ENCODE measurements at regions not wholly inside any gene's neighbourhood (a gene's known extent, or its start where the extent isn't known, plus 50 kb on each side); places are given as distances from the start of the nearest gene placed in this dataset.

DNA sequence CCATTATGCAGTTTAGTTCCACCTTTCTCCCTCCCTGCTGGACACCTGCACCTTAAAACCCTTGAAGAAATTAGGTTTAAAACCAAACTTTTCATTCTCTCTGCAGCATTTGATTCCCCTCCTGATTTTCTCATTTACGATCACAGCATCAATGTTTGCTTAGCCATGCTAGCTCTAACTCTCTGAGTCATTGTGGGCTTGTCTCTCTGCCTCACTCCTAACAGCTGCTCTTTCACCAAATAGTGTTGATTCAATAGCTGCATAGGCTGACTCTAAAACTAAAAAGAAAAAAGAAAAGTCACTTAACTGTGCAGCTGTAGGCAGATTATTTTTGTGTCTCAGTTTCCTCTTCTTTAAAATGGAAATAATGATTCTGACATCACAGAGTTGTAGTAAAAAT, 1124.9 kb downstream of the DIAPH3 start:
- Mint-ChIP-seq H3K36me3 (ENCODE audit: low read depth) (no peaks in the 10 kb centered on the region), H3K27me3 (no peaks in the 10 kb centered on the region), H3K4me1 (ENCODE audit: low read depth) (no peaks in the 10 kb centered on the region), H3K9me3 (no peaks in the 10 kb centered on the region), H3K4me3 (no peak overlapping the region), H3K27ac (no peak overlapping the region)
- no peaks in the 10 kb centered on the region for H3K4me1 ChIP-seq (ENCODE audit: insufficient read depth, low read length)
- H3K9me3 ChIP-seq (ENCODE audit: control insufficient read depth in 1 of 2, insufficient read depth in 1 of 2, low read length in 2 of 2), result no peaks in the 10 kb centered on the region
- ATAC-seq (ENCODE audit: poor library complexity) (no peak), DNase-seq (no peak)
- H3K27ac ChIP-seq (ENCODE audit: low read depth in 1 of 2, low read length in 2 of 2), result no peak overlapping the region
- ChIA-PET POLR2A (no interaction called here), CTCF (no interaction called here)
- H3K27me3 ChIP-seq (ENCODE audit: control insufficient read depth in 1 of 2, insufficient read depth in 2 of 2, low read length in 2 of 2), result no peaks in the 10 kb centered on the region
- no peaks in the 10 kb centered on the region for H3K36me3 ChIP-seq (ENCODE audit: insufficient read depth, low read length)
- no peak overlapping the region for H3K4me3 ChIP-seq (ENCODE audit: low read length)
- TF ChIP-seq, protein P1, sequence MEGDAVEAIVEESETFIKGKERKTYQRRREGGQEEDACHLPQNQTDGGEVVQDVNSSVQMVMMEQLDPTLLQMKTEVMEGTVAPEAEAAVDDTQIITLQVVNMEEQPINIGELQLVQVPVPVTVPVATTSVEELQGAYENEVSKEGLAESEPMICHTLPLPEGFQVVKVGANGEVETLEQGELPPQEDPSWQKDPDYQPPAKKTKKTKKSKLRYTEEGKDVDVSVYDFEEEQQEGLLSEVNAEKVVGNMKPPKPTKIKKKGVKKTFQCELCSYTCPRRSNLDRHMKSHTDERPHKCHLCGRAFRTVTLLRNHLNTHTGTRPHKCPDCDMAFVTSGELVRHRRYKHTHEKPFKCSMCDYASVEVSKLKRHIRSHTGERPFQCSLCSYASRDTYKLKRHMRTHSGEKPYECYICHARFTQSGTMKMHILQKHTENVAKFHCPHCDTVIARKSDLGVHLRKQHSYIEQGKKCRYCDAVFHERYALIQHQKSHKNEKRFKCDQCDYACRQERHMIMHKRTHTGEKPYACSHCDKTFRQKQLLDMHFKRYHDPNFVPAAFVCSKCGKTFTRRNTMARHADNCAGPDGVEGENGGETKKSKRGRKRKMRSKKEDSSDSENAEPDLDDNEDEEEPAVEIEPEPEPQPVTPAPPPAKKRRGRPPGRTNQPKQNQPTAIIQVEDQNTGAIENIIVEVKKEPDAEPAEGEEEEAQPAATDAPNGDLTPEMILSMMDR (IDR thresholded peaks at IDR 0.05), result no peak
- intact Hi-C loops (cut with DNase I, micrococcal nuclease), result no loop called here

GRCh38 chr13:59043016-59043415, 1120.7 kb downstream of the DIAPH3 start:
- Histone ChIP-seq H3K36me3 (ENCODE audit: insufficient read depth, low read length) (no peaks in the 10 kb centered on the region), H3K4me1 (ENCODE audit: insufficient read depth, low read length) (no peaks in the 10 kb centered on the region), H3K4me3 (ENCODE audit: low read length) (no peak overlapping the region), H3K27me3 (ENCODE audit: control insufficient read depth in 1 of 2, insufficient read depth in 2 of 2, low read length in 2 of 2) (no peaks in the 10 kb centered on the region), H3K9me3 (ENCODE audit: control insufficient read depth in 1 of 2, insufficient read depth in 1 of 2, low read length in 2 of 2) (no peaks in the 10 kb centered on the region), H3K27ac (ENCODE audit: low read depth in 1 of 2, low read length in 2 of 2) (no peak overlapping the region)
- intact Hi-C loops (cut with DNase I, micrococcal nuclease), result no loop called here
- POLR2A ChIA-PET, result no interaction called here
- CTCF ChIA-PET, result no interaction called here
- no peaks in the 10 kb centered on the region for H3K27me3 Mint-ChIP-seq
- H3K9me3 Mint-ChIP-seq, result no peaks in the 10 kb centered on the region
- H3K36me3 Mint-ChIP-seq (ENCODE audit: low read depth), result no peaks in the 10 kb centered on the region
- ATAC-seq (ENCODE audit: poor library complexity) (no peak), DNase-seq (no peak)
- no peak overlapping the region for H3K4me3 Mint-ChIP-seq
- no peak overlapping the region for H3K27ac Mint-ChIP-seq
- H3K4me1 Mint-ChIP-seq (ENCODE audit: low read depth), result no peaks in the 10 kb centered on the region
- TF ChIP-seq, protein P1 (IDR thresholded peaks at IDR 0.05), result no peak

DNA sequence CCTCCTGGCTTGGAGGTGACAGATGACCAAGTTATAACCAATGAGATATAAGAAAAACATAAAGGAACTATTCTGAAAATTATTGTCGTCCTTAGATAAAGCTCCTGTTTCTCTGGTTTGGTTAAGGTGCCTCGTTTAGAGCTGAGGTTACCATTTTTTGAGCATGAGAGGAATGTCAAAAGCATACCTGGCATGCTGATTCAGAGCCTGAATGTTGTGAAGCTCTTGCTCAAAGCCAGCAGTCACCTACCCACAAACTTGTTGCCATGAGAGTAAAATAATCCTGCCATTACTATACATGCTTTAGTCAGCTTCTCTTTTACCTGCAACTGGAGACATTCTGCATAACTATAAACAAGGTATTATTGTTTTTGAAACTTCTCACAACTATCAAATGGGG, 1116.2 kb downstream of the DIAPH3 start:
- intact Hi-C loops (cut with DNase I, micrococcal nuclease), result no loop called here
- no peaks in the 10 kb centered on the region for H3K27me3 Mint-ChIP-seq
- CTCF ChIA-PET, result no interaction called here

More for the DNA sequence above, 1116.2 kb downstream of the DIAPH3 start:
- TF ChIP-seq, protein P1 (IDR thresholded peaks at IDR 0.05), result no peak
- H3K4me3 Mint-ChIP-seq, result no peak overlapping the region
- H3K9me3 Mint-ChIP-seq, result no peaks in the 10 kb centered on the region
- no peaks in the 10 kb centered on the region for H3K4me1 ChIP-seq (ENCODE audit: insufficient read depth, low read length)
- ATAC-seq (ENCODE audit: poor library complexity) (no peak), DNase-seq (no peak)
- no peaks in the 10 kb centered on the region for H3K4me1 Mint-ChIP-seq (ENCODE audit: low read depth)
- no peak overlapping the region for H3K4me3 ChIP-seq (ENCODE audit: low read length)
- no peak overlapping the region for H3K27ac ChIP-seq (ENCODE audit: low read depth in 1 of 2, low read length in 2 of 2)
- no peaks in the 10 kb centered on the region for H3K36me3 Mint-ChIP-seq (ENCODE audit: low read depth)
- no peak overlapping the region for H3K27ac Mint-ChIP-seq
- H3K27me3 ChIP-seq (ENCODE audit: control insufficient read depth in 1 of 2, insufficient read depth in 2 of 2, low read length in 2 of 2), result no peaks in the 10 kb centered on the region
- POLR2A ChIA-PET, result no interaction called here
- H3K9me3 ChIP-seq (ENCODE audit: control insufficient read depth in 1 of 2, insufficient read depth in 1 of 2, low read length in 2 of 2), result no peaks in the 10 kb centered on the region
- no peaks in the 10 kb centered on the region for H3K36me3 ChIP-seq (ENCODE audit: insufficient read depth, low read length)

Data from CD4-positive, alpha-beta T cell (primary cell).